ENCODE measurements at regions not wholly inside any gene's neighbourhood (a gene's known extent, or its start where the extent isn't known, plus 50 kb on each side); places are given as distances from the start of the nearest gene placed in this dataset.

- TF ChIP-seq, protein P1, sequence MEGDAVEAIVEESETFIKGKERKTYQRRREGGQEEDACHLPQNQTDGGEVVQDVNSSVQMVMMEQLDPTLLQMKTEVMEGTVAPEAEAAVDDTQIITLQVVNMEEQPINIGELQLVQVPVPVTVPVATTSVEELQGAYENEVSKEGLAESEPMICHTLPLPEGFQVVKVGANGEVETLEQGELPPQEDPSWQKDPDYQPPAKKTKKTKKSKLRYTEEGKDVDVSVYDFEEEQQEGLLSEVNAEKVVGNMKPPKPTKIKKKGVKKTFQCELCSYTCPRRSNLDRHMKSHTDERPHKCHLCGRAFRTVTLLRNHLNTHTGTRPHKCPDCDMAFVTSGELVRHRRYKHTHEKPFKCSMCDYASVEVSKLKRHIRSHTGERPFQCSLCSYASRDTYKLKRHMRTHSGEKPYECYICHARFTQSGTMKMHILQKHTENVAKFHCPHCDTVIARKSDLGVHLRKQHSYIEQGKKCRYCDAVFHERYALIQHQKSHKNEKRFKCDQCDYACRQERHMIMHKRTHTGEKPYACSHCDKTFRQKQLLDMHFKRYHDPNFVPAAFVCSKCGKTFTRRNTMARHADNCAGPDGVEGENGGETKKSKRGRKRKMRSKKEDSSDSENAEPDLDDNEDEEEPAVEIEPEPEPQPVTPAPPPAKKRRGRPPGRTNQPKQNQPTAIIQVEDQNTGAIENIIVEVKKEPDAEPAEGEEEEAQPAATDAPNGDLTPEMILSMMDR (IDR thresholded peaks at IDR 0.05) = no peak
- no peak for TF ChIP-seq POLR2A (IDR thresholded peaks at IDR 0.05)
- no peak for TF ChIP-seq EP300 (IDR thresholded peaks at IDR 0.05)
Observed at GRCh38 chr6:45763281-45763680, 252.4 kb downstream of the CLIC5 start.

Data from ovary (tissue), 3 donors.